TTC549 (cell line): ENCODE measurements at regions not wholly inside any gene's neighbourhood (a gene's known extent, or its start where the extent isn't known, plus 50 kb on each side); places are given as distances from the start of the nearest gene placed in this dataset.

ENCODE experiments used
- FAIRE-seq: peaks from 2 replicates; lab custom pipeline; 2012; peaks lifted over from hg19 to GRCh38; lab: Jason Lieb, UNC

DNA sequence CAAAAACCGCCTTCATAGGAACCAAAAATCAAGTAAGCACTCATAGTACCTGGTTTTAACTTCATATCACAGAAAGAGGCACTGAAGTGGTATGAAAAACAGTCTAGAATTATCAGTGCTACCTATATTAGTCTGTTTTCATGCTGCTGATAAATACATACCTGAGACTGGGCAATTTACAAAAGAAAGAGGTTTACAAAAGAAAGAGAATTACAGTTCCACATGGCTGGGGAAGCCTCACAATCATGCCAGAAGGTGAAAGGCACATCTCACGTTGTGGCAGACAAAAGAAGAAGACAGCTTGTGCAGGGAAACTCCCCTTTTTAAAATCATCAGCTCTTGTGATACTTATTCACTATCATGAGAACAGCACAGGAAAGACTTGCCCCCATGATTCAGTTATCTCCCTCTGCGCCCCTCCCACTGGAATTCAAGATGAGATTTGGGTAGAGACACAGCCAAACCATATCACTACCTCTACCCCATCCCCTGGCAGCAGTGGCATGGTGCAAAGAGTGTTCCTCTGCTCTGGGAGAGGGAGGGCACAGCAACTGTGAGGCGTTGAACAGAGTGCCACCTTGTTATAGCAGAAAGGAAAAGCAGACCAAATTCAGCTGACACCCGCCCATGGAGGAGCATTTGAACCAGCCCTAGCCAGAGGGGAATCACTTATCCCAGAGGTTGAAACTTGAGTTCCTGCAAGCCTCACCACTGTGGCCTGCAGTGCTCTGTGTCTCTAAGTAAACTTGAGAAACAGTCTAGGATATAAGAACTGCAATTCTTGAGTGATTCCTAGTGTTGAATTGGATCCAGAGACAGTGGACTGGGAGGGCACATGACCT, 61.9 kb upstream of the PTPRZ1 start:
- FAIRE-seq: no peak

- FAIRE-seq: no peak
These were observed 65.9 kb upstream of the PTPRZ1 start for GRCh38 chr7:121807078-121807477.

- no peak for FAIRE-seq
These were observed 69.9 kb upstream of the PTPRZ1 start for GRCh38 chr7:121803039-121803438.

- FAIRE-seq: no peak
These were observed 71.9 kb upstream of the PTPRZ1 start for GRCh38 chr7:121800916-121801675.

- no peak for FAIRE-seq
These were observed 74.1 kb upstream of the PTPRZ1 start for GRCh38 chr7:121798896-121799295.

DNA sequence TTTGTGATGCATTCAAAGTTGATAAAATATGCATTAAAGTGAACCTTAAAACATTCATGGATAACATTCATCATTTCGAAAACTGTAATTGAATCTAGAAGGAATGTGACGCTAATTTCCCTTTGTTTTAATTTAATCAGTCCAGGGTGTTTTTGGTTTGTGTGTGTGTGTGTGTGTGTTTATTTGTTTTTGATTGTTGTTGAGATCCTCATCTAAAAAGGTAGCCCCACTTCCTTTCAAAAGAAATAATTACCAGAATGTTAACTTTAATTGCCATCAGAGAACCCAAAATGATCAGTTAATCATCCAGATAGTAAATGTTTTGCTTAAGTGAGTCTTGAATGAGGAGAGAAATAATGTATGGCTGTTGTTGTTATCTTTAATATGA, 74.5 kb upstream of the PTPRZ1 start:
- FAIRE-seq: no peak

DNA sequence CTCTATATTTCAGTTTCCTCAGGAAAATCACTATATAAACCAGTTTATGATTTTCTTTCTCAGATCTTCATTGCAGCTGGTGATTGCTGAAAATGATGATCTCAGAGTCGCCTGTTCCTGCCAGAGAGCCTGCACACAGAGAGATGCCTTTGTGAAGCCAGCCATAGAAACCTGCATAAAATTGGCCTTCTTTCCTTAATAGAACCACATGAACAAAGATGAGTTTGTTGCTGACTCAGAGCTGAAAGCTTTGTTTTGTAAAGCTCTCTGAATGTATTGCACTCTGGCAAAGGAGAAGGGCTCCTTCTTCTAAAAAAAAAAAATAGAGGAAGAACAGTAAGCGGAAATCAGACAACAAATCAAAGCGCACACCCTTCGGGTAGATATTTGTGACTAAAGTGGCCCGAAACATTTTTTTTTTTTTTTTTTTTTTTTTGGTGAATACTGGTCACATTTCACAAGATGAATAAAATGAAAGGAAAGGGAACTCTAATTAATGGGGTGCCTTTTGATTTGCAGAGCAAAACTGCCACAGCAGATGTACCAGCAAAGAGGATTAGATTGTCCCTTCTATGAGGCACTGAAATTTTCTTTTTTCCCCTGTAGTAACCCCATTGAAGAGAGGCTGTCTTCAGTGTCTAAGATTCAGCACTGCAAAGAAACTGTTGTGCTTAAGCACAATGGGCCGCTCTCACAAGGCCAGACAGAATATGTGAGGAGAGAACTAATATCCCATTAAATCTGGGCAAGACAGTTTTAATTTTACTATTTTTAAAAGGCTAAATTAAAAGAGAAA, 75.1 kb upstream of the PTPRZ1 start:
- FAIRE-seq: no peak

DNA sequence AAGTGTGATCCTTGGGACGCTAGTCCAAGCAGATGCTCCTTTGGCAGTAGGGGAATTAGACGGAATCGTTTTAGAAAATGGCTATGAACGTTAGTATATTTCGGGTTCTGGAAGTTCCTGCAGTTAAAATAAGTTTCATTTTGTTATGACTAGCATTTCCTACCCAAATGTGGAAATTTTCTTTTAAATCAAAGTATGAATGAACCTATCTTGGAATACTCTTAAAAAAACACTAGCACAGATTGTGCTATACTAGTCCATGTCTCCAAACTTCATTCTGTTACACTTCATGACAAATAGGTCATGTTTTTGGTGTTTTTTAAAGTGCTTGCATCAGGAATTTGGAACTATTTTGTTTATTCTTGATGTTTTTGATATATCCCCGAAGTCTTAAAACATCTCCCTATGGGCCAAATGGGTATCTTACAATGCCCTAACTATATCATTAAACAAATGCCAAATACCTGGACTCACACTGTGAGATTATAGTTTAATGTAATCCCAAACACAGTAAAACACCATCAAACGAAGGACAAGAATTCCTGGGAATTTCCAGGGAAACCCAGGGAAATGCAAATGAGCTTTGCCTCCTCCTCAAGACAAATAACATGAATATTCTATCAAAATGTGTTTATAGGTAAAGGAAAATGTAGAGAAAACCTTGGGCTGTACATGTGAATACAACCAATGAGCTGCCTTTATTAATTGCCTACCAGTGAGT, 75.9 kb upstream of the PTPRZ1 start:
- FAIRE-seq: no peak

DNA sequence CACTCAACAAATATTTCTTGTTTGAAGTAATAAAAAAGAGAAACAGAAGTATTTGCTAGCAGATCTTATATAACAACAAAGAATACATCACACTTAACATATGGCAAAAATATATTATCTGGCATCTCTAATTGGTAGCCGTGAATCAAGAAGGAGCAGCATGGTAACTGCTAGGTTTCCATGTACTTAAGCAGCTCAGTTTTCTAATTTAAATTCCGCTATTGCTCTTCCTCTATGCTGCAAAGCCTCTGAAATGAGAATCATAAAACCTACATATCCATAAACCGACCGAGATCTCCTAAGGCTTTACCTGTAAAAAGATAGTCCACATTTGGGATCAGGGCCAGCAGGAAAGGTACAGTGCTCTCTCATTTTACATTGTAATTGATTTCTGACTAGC, 76.6 kb upstream of the PTPRZ1 start:
- no peak for FAIRE-seq

- FAIRE-seq: no peak
These were observed 77.2 kb upstream of the PTPRZ1 start for GRCh38 chr7:121795736-121796135.

DNA sequence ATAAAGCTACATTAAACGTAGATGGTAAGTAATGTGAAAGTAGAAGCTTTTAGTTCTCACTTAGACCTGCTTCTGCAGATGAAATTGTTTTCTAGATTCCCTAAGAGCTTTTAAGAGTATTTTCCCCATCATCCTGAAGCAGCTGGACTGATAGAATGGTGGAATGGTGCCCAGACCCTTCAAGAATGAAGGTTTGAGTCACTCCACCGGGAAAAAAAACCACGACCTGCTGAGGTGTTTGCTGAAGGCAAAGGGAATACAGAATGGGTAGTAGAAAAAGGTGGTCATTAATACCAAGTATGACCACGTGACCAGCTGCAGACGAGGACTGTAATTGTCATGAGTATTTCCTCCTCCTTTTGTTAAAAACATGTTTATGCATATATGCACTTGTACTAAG, 79.2 kb upstream of the PTPRZ1 start:
- FAIRE-seq: no peak

GRCh38 chr7:121777672-121778071, 95.3 kb upstream of the PTPRZ1 start:
- no peak for FAIRE-seq

DNA sequence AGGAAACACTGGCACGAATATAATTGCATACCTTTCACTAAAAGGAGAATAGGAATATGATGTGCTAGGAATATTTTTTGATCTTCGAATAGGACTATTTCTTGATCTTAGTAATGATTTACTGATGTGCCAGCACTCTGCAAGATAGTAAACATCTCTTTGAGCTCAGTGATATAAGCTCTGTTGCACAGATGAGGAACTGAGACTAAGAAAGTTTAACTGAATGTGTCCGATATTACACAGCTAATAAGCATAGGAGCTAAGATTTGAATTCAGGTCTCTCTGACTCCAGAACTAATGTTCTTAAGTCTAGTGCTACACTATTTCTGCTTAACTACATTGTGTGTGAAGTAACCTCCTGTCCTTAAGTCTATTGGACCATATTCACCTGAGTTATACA, 98.4 kb upstream of the PTPRZ1 start:
- no peak for FAIRE-seq

DNA sequence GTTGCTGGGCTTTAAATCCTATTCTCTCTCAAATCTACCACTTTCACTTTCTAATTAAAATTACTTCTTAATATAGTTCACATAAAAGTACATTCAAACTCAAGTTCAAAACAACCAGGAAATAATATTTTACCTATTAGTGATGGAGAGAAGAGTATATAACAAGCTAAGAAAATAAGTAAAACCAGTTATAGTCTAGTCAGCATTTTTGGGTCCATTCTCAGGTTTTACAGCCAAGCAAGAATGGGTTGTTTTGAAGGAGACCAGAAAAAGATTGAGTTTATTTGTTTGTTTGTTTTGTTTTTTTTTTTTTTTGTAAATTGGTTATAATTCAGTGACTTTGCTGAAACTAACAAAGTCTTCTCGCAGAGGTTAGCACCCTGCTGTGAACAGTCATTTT, 106.3 kb upstream of the PTPRZ1 start:
- FAIRE-seq: no peak

DNA sequence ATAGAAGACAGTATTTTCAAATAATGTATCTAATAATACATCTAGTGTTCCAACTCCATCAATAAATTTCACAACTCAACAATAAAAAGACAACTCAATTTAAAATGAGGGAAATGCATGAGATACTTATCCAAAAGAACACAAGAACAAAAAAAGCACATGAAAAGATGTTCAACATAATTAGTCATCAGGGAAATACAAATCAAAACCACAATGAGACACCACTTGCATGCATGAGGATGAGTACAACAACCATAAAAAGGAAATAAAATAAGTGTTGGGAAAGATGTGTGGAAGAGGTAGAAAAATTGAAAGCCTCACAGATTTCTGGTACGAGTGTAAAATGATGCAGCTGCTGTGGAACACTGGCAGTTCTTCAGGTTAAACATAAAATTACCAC, 111.6 kb upstream of the PTPRZ1 start:
- no peak for FAIRE-seq

GRCh38 chr7:121755818-121756552, 117.0 kb upstream of the PTPRZ1 start:
- no peak for FAIRE-seq

GRCh38 chr7:121755286-121755685, 117.7 kb upstream of the PTPRZ1 start:
- FAIRE-seq: no peak

GRCh38 chr7:121753944-121754343, 119.0 kb upstream of the PTPRZ1 start:
- no peak for FAIRE-seq

DNA sequence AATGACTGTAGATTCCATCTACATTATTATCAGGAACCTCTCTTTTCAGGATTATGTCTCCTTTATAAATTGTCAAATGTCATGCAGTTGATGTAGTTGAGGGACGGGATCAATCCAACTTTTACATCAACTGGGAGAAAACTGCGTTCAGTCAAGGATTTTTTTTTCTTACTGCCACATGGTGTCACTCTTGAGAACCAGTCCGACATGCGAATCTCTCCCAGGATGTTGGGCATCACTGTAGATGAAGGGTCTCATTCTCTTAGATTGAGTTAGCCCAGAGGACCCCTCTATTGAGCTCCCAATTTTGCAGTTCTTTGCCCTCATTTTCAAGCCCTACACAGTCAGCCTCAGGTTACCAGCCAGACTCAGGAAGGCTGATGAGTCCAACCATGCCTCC, 120.3 kb upstream of the PTPRZ1 start:
- FAIRE-seq: no peak

DNA sequence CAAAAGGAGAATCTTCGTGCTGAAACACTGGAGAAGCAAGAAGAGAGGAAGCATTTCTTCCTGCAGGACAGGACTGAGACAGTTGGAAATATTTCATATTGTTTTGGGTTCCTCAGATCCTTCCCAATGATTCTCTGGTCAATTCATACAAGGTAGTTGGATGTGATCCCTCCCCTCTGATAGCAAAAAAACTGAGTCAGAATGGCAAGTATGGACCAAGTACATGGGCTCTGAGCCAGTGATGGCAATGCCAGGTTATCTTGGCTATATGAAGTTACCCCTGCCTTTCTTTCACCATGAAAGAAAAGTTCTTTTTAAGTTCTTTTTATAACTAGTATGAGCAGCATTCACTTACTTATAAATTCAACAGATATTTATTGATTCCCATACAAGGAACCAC, 124.4 kb upstream of the PTPRZ1 start:
- no peak for FAIRE-seq

DNA sequence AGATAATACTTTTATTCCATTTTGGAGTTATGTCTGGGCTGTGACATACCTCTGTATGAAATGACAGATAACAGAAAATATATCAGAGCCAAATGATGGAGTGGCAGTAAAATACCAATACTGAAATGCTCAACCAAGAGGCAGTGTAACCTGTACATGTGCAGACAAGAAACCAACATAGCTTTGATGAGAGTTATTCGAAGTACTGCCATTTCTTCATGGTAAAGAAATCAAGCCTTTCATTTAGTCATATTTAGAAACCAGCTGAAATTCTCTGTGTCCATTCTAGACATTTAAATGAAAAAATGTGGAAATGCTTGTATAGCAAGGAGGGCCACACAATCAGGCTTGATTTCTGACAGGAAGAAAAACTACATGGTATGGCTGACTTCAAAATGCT, 127.1 kb upstream of the PTPRZ1 start:
- FAIRE-seq: no peak

- no peak for FAIRE-seq
These were observed 128.1 kb upstream of the PTPRZ1 start for GRCh38 chr7:121744877-121745276.
